Endothelial cell of umbilical vein (primary cell): ENCODE measurements at regions not wholly inside any gene's neighbourhood (a gene's known extent, or its start where the extent isn't known, plus 50 kb on each side); places are given as distances from the start of the nearest gene placed in this dataset.

Experiments used
- BruUV-seq: library from RNA; stranded (reverse); fragments of 400-500 nt; replicated peaks from 2 replicates; lab custom pipeline; 2021; lab: Mats Ljungman, UMichigan
- CTCF ChIA-PET: fragments of 300-600, 350-600 bp; sonication (Branson Sonifier 250); formaldehyde crosslinking; loops from one replicate; lab custom pipeline; 2021; ENCODE audit warnings: antibody characterized with exemption, inconsistent platforms; lab: Charles Lee
- POLR2A ChIA-PET: fragments of 300-600, 350-600 bp; sonication (Branson Sonifier 250); formaldehyde crosslinking; loops from one replicate; lab custom pipeline; 2021; ENCODE audit warnings: antibody characterized with exemption, inconsistent platforms; lab: Charles Lee
- DNase-seq: peaks from one replicate; pipeline ENCODE4 v3.0.0-alpha.2; 2011; ENCODE audit warnings: low read depth, low spot score
- FAIRE-seq: peaks from 2 replicates; lab custom pipeline; 2011; peaks lifted over from hg19 to GRCh38; lab: Jason Lieb, UNC
- H2AFZ ChIP-seq: 2 replicates; pipeline ENCODE4 v1.6.0; 2012; ENCODE audit warnings: low read depth, low read length, control low read depth, inconsistent platforms
- H3K27ac ChIP-seq: 2 replicates; pipeline ENCODE4 v1.5.1; 2011; ENCODE audit warnings: low read depth, mild to moderate bottlenecking, control low read depth, low read length, moderate library complexity; ENCODE audit not compliant: insufficient read depth
- H3K27me3 ChIP-seq, 2 experiments: 2 replicates each; pipeline versions ENCODE4 v1.6.0 to v1.6.1; 2011; ENCODE audit warnings: low read length in 2 of 2, mixed read lengths in 1 of 2; ENCODE audit not compliant: control insufficient read depth in 2 of 2, insufficient read depth in 2 of 2
- H3K36me3 ChIP-seq, 2 experiments: 2 replicates in 1 of 2; 3 replicates in 1 of 2; pipeline ENCODE4 v1.5.1; 2011; ENCODE audit warnings: low read length in 2 of 2, mild to moderate bottlenecking in 1 of 2, moderate library complexity in 1 of 2; ENCODE audit not compliant: control insufficient read depth in 2 of 2, insufficient read depth in 2 of 2; ENCODE audit errors: extremely low read depth in 1 of 2
- H3K4me1 ChIP-seq: 3 replicates; pipeline ENCODE4 v1.5.1; 2011; ENCODE audit warnings: mild to moderate bottlenecking, low read length; ENCODE audit not compliant: control insufficient read depth, insufficient read depth; ENCODE audit errors: extremely low read depth
- H3K4me2 ChIP-seq: 2 replicates; pipeline ENCODE4 v1.6.1; 2011; ENCODE audit warnings: low read length, control low read depth, mixed read lengths; ENCODE audit not compliant: insufficient read depth
- H3K4me3 ChIP-seq, 3 experiments: fragments of 200-600 bp in 1 of 3; sonication (generic), shearing (Covaris generic) in 1 of 3; replicated peaks in 1 of 3; 2 replicates each; pipeline ENCODE4 v1.5.1; 2011 to 2016; ENCODE audit warnings: control low read depth in 3 of 3, low read length in 3 of 3, mild to moderate bottlenecking in 2 of 3, inconsistent platforms in 1 of 3, low read depth in 1 of 3, moderate library complexity in 1 of 3; ENCODE audit not compliant: insufficient read depth in 1 of 3
- H3K79me2 ChIP-seq: 2 replicates; pipeline ENCODE4 v1.6.0; 2012; ENCODE audit warnings: low read length, inconsistent platforms; ENCODE audit not compliant: control insufficient read depth, insufficient read depth
- H3K9ac ChIP-seq: replicated peaks from 2 replicates; pipeline ENCODE3; 2011; ENCODE audit warnings: low read length, control low read depth; ENCODE audit not compliant: insufficient read depth; ENCODE audit errors: extremely low read depth
- H3K9me1 ChIP-seq: replicated peaks from 3 replicates; pipeline ENCODE4 v1.6.0; 2011; ENCODE audit warnings: mild to moderate bottlenecking, low read length; ENCODE audit not compliant: control insufficient read depth, insufficient read depth; ENCODE audit errors: extremely low read depth
- H3K9me3 ChIP-seq: replicated peaks from 2 replicates; pipeline ENCODE4 v1.5.1; 2012; ENCODE audit warnings: low read length, inconsistent platforms; ENCODE audit not compliant: control insufficient read depth, insufficient read depth
- H4K20me1 ChIP-seq: replicated peaks from 2 replicates; pipeline ENCODE3; 2011; ENCODE audit warnings: mild to moderate bottlenecking, low read length; ENCODE audit not compliant: control insufficient read depth, insufficient read depth; ENCODE audit errors: extremely low read depth
- GATA2 ChIP-seq: IDR thresholded peaks from 2 replicates; pipeline ENCODE4 v1.7.0; 2011; ENCODE audit warnings: low read depth, mild to moderate bottlenecking, moderate library complexity, mixed read lengths, low read length; ENCODE audit not compliant: insufficient read length, insufficient read depth
- JUN ChIP-seq: IDR thresholded peaks from 2 replicates; pipeline ENCODE4 v1.6.1; 2011; ENCODE audit warnings: borderline replicate concordance, low read depth; ENCODE audit not compliant: insufficient read length, insufficient read depth
- MAX ChIP-seq: IDR thresholded peaks from 2 replicates; pipeline ENCODE4 v1.6.1; 2011; ENCODE audit not compliant: insufficient read depth, insufficient read length
- dilution Hi-C: fragments of 300-500 bp; cut with MboI; formaldehyde crosslinking; loops from one replicate; pipeline ENCODE4 v1.15.0; 2019; ENCODE audit warnings: low sequenced_read_pairs; ENCODE audit not compliant: extremely low pct_ligation_motif_present
- intact Hi-C: fragments of 100-400 bp; cut with micrococcal nuclease; formaldehyde crosslinking; loops from one replicate; pipeline ENCODE4 v1.10.0; 2022
- TF ChIP-seq, protein P1 (sequence below), 2 donors: IDR thresholded peaks; 1 replicate in 1 of 2; 2 replicates in 1 of 2; pipeline ENCODE4 v1.5.1; 2011; ENCODE audit warnings: low read length in 2 of 2, mild to moderate bottlenecking in 2 of 2, moderate library complexity in 2 of 2, control low read depth in 1 of 2, inconsistent platforms in 1 of 2, low read depth in 1 of 2; ENCODE audit not compliant: insufficient read depth in 1 of 2; ENCODE audit errors: extremely low read depth in 1 of 2

DNA sequence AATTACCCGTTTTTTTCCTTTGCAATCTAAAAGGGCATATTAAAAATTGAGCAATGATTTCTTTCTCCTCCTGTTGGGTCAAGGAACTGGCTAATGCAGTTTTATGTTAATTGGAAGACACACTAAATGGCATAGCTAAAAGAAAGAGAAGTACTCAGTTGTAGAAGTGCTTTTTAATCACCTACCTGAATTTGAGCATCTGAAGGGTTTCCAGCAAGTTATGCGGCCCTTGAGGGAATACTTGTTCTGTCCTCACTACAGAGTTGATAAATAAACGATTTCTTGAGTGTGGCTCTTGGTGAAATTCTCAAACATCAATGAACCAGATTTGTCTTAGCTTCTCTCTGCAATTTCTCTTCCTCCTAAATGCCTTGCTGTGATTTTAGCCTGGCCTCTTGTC, 184.1 kb upstream of the RPH3A start:
- Histone ChIP-seq H3K27ac (no peak overlapping the region), H3K9ac (no peak overlapping the region), H3K9me3 (no peaks in the 10 kb centered on the region), H3K4me1 (no peaks in the 10 kb centered on the region), H3K79me2 (no peaks in the 10 kb centered on the region), H4K20me1 (no peaks in the 10 kb centered on the region), H3K36me3 (no peaks in the 10 kb centered on the region), H3K27me3 (no peaks in the 10 kb centered on the region), H2AFZ (no peak overlapping the region), H3K4me3 (no peak overlapping the region), H3K4me2 (no peak overlapping the region), H3K9me1 (no peaks in the 10 kb centered on the region)
- FAIRE-seq = no peak
- ChIA-PET POLR2A (no interaction called here), CTCF (no interaction called here)
- intact Hi-C loops = no loop called here
- DNase-seq = no peak
- no TSS peak for BruUV-seq
- dilution Hi-C loops = no loop called here
- TF ChIP-seq JUN = no peak
- TF ChIP-seq, protein P1, sequence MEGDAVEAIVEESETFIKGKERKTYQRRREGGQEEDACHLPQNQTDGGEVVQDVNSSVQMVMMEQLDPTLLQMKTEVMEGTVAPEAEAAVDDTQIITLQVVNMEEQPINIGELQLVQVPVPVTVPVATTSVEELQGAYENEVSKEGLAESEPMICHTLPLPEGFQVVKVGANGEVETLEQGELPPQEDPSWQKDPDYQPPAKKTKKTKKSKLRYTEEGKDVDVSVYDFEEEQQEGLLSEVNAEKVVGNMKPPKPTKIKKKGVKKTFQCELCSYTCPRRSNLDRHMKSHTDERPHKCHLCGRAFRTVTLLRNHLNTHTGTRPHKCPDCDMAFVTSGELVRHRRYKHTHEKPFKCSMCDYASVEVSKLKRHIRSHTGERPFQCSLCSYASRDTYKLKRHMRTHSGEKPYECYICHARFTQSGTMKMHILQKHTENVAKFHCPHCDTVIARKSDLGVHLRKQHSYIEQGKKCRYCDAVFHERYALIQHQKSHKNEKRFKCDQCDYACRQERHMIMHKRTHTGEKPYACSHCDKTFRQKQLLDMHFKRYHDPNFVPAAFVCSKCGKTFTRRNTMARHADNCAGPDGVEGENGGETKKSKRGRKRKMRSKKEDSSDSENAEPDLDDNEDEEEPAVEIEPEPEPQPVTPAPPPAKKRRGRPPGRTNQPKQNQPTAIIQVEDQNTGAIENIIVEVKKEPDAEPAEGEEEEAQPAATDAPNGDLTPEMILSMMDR (IDR thresholded peaks at IDR 0.05; ENCODE audit: extremely low read depth in 1 of 2, insufficient read depth in 1 of 2, low read depth in 1 of 2, low read length in 2 of 2) = no peak
- no peak for TF ChIP-seq GATA2

GRCh38 chr12:112611908-112612307, 179.6 kb upstream of the RPH3A start:
- dilution Hi-C loops (no loop called here), intact Hi-C loops (no loop called here)
- TF ChIP-seq MAX = no peak
- TF ChIP-seq GATA2 = no peak
- TF ChIP-seq, protein P1 (IDR thresholded peaks at IDR 0.05; ENCODE audit: extremely low read depth in 1 of 2, insufficient read depth in 1 of 2, low read depth in 1 of 2, low read length in 2 of 2) = no peak
- Histone ChIP-seq H3K79me2 (no peaks in the 10 kb centered on the region), H3K4me2 (no peak overlapping the region), H3K36me3 (no peaks in the 10 kb centered on the region), H3K9ac (no peak overlapping the region), H3K27me3 (no peaks in the 10 kb centered on the region), H3K4me1 (no peaks in the 10 kb centered on the region), H3K9me3 (no peaks in the 10 kb centered on the region), H2AFZ (no peak overlapping the region), H3K9me1 (no peaks in the 10 kb centered on the region), H3K4me3 (no peak overlapping the region), H3K27ac (no peak overlapping the region), H4K20me1 (no peaks in the 10 kb centered on the region)
- ChIA-PET POLR2A (no interaction called here), CTCF (no interaction called here)
- no TSS peak for BruUV-seq
- DNase-seq (no peak), FAIRE-seq (no peak)
